ENCODE measurements at regions not wholly inside any gene's neighbourhood (a gene's known extent, or its start where the extent isn't known, plus 50 kb on each side); places are given as distances from the start of the nearest gene placed in this dataset.
A peak's percentile ranks its signal among the peaks of the same experiment; 100 is the strongest.

GRCh38 chr13:30114571-30115256, 192.6 kb downstream of the KATNAL1 start:
- H3K4me3 ChIP-seq (replicated peaks; ENCODE audit: low read depth, low read length): peak overlapping the region; percentile 38
- peak; percentile 67 for DNase-seq (ENCODE audit: extremely low read depth, low read depth)
- peak; percentile 92 for TF ChIP-seq CTCF (IDR thresholded peaks at IDR 0.05; ENCODE audit: low read depth, low read length, missing control alignments)

GRCh38 chr13:30113983-30114570, 193.3 kb downstream of the KATNAL1 start:
- H3K4me3 ChIP-seq (replicated peaks; ENCODE audit: low read depth, low read length): peak overlapping the region; percentile 38
- no peak for DNase-seq (ENCODE audit: extremely low read depth, low read depth)
- no peak for TF ChIP-seq CTCF (IDR thresholded peaks at IDR 0.05; ENCODE audit: low read depth, low read length, missing control alignments)

- no peak for TF ChIP-seq CTCF (IDR thresholded peaks at IDR 0.05; ENCODE audit: low read depth, low read length, missing control alignments)
- no peak overlapping the region for H3K4me3 ChIP-seq (replicated peaks; ENCODE audit: low read depth, low read length)
- DNase-seq (ENCODE audit: extremely low read depth, low read depth): no peak
Observed at GRCh38 chr13:30113551-30113950, 193.8 kb downstream of the KATNAL1 start.

GRCh38 chr13:30112602-30113435, 194.5 kb downstream of the KATNAL1 start:
- peak; percentile 65 for DNase-seq (ENCODE audit: extremely low read depth, low read depth)

GRCh38 chr13:30111810-30112209, 195.5 kb downstream of the KATNAL1 start:
- no peak for DNase-seq (ENCODE audit: extremely low read depth, low read depth)
- TF ChIP-seq CTCF (IDR thresholded peaks at IDR 0.05; ENCODE audit: low read depth, low read length, missing control alignments): peak; percentile 38
- no peak overlapping the region for H3K4me3 ChIP-seq (replicated peaks; ENCODE audit: low read depth, low read length)

More at GRCh38 chr13:30112602-30113435, 194.5 kb downstream of the KATNAL1 start:
- peak; percentile 99 for TF ChIP-seq CTCF (IDR thresholded peaks at IDR 0.05; ENCODE audit: low read depth, low read length, missing control alignments)
- no peak overlapping the region for H3K4me3 ChIP-seq (replicated peaks; ENCODE audit: low read depth, low read length)

- TF ChIP-seq CTCF (IDR thresholded peaks at IDR 0.05; ENCODE audit: low read depth, low read length, missing control alignments): no peak
- no peak overlapping the region for H3K4me3 ChIP-seq (replicated peaks; ENCODE audit: low read depth, low read length)
- no peak for DNase-seq (ENCODE audit: extremely low read depth, low read depth)
Observed at GRCh38 chr13:30110301-30111070, 196.9 kb downstream of the KATNAL1 start.

Measured in HFF-Myc (cell line).